Hematopoietic multipotent progenitor cell treated with erythropoietin and hydrocortisone succinate and interleukin-3 and kit ligand, for 4 days (in vitro differentiated cells): ENCODE measurements at regions not wholly inside any gene's neighbourhood (a gene's known extent, or its start where the extent isn't known, plus 50 kb on each side); places are given as distances from the start of the nearest gene placed in this dataset.

Source experiments
- DNase-seq: peaks from one replicate; pipeline ENCODE4 v3.0.0-alpha.2; 2015

- peak; percentile 0 for DNase-seq
These were observed 1048.0 kb upstream of the WWC1 start for GRCh38 chr5:167243463-167243862.

- peak; percentile 1 for DNase-seq
These were observed 1046.9 kb upstream of the WWC1 start for GRCh38 chr5:167244583-167244982.

GRCh38 chr5:167245868-167246267 is 1045.6 kb upstream of the WWC1 start:
- DNase-seq: no peak

DNA sequence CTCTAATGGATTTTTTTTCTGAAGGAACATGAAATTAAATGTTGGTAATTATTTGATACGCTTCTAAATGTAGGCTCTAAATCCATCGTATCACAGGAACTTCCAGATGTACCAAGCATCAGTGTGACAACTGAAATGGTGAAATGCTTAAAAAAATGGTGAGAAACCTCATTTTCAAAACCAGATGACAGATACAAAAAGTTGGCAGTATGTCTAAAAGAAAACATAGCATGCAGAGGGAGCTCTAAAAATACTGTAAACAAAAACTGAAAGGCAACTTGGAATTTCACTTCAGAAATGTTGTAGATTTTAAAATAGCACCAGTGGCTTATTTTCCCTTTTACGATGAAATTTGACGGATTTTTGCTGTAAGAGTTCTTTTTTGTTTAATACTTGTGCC is 1043.6 kb upstream of the WWC1 start:
- no peak for DNase-seq

DNA sequence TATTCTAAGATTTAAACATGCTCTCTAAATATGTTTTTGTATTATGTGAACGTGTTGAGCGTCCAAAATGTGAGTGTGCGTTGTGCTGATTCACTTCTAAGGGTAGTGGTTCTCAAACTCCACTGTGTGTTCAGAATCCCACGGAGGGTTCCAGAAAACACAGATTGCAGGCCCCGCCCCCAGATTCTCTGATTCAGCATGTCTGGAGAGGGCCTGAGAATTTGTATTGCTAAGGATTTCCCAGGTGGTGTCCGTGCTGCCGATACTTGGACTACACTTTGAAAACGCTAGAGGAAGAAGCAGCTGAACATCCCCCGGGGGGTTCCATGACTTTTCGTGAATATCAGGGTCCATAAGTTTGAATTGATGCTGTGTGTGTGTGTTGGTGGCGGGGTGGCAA is 1043.2 kb upstream of the WWC1 start:
- DNase-seq: no peak

DNA sequence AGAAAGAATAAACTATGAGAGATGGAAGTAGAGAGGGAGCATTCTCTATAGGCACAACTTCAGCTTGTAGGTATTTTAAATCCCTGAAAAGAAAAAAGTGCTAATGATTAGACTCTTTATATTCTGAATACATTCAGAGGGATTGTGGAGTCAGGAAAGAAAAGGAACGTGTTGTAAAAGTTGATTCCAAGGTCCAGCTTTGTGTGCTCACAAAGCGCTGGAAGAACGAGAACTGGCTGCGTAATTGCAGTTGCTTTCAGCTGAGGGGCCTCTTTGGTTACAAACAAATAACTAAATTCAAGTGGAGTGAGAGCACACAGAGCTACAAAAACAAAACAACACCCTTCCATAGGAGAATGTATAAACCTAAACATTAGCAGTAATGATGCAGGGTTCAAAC is 1040.4 kb upstream of the WWC1 start:
- DNase-seq: no peak

DNA sequence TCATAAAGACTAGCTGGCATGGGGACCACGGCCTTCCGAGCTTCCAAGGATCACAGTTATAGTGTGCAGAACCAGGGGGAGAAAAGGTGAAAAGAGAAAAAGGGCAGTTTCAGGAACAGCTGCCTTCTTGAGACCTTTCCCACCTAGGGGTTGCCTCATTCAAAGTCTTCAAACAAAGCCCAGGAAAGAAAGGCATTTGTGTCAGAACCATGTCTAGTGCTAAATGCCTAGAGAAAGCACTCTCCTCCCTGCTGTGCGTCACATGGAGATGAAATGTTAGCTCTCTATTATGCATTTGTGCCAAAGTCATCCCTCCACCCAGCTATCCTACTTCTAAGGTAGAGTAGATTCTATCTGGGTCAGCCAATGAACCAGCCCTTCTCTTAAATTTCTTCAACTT is 1037.3 kb upstream of the WWC1 start:
- no peak for DNase-seq

GRCh38 chr5:167255926-167256325 is 1035.5 kb upstream of the WWC1 start:
- DNase-seq: no peak

DNA sequence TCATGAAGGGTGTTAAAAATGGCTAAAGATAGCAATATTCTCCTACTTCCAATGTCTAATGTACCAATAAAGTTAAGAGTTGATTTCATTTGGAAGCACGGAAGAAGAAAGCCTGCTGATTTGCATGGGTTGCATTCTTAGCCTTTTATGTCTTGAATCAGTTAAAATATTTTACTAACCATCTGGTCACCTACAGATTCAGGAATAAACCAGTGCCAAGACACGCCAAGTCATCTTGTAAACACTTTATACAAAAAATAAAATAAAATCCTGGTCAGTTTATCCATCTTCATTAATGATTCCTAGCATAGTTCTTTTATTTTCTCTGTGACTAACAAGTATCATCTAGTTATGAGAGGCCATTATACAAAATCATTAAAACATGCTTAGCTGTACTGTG is 1031.6 kb upstream of the WWC1 start:
- no peak for DNase-seq

DNA sequence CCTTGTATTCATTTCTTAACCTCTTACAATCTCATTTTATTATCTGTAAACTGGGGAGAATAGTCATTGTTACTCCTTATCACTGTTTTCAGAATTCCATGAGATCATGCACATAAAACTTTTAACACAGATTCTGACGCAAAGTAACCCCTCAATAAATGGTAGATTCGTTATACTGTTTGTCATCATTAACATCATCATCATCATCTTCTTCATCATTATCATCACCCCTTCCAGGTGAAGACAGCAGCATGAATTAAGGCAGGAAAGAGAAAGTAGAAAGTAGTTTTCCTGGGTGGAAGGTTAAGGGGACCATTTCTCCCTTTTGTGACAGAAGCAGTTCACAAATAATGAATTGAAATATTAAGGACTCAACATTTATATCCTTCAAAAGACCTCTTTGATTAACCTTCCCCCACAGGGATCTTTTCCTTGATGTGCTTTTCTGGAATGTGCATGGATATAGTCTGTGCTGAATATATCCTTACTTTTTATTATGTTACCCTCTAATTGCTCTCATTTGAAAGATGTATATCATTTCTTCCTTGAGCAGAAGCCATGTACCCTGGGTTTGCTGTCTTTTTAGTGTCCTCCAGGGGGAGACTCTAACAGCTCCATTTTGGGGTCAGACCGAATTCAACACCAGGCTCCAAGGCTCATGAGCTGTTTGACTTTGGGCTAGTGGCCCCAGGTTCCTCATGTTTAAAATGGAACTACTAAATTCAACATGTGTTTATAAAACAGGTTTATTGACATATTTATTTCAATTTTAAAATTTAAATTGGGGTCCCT is 1029.9 kb upstream of the WWC1 start:
- DNase-seq: peak; percentile 27

DNA sequence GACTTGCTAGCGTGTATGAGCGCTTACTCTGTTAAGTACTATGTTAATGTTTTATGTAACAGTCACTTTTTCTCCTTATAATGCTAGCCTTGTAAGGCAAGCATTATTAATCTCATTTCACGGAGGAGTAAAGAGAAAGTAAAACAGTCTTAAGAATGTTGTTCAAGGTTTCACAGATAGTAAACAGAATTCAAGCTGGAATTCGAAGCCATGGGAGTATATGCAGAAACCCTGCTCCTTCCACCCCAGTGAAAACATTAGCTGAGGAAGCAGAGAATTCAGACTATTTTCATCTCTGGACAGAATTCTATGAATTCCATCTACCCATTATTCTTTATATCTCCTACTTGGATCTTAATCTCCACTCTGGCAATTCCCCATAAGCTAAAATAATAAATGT is 1028.3 kb upstream of the WWC1 start:
- DNase-seq: no peak

DNA sequence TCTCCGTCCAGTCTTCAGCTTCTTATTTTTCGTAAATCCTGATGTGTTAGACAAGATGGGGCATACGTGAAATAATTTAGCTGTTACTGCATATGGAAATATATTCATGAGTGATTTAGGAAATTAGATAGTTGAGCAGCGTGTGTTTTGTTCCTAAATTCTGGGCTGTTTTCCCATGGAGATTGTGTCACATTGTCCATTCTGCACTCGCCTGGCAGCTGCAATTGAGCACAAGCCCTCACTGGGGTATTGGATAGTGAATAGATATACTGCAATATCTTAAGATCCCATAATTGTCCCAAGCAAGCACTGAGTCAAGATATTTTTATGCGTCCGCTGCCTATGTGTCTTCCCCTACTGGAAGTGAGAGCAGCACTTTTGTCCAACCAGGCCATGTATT is 1027.1 kb upstream of the WWC1 start:
- DNase-seq: no peak

GRCh38 chr5:167268337-167268736 is 1023.1 kb upstream of the WWC1 start:
- no peak for DNase-seq

DNA sequence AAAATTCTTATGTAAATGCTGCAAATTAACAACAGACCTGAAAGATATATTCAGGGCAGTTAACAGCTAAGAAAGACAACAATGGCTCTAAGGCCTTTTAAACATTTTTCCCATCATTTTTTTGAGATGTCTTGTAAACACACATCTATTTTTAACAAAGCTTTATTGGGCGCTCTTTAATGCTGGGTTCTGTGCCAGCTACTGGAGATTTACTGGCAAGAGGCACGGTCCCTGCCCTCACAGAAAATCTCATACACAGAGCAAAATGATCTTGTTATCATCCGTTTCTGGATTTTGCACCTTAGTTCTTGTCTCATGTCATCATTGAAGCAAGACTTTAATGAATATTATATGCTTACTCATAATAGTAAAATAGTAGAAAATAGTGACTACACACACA is 1022.3 kb upstream of the WWC1 start:
- DNase-seq: no peak

DNA sequence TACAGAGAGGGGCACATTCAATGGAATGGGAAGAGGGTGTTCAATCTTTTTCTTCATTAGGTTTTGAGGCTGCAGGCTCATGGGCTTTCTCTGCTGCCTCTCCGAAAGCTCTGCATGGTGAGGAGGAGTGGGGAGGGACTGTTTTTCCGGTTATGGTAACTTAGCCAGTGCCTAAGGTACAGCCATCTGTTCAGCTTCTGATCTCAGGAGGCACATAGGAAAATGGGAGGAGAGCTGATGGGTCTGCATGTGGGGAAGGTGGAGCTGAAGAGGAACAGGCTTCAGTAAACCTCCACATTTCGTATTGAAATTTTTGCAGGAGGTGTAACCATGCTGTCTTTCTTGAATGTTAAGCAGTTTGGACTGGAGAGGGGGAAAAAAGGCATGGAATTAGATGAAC is 1020.4 kb upstream of the WWC1 start:
- no peak for DNase-seq

DNA sequence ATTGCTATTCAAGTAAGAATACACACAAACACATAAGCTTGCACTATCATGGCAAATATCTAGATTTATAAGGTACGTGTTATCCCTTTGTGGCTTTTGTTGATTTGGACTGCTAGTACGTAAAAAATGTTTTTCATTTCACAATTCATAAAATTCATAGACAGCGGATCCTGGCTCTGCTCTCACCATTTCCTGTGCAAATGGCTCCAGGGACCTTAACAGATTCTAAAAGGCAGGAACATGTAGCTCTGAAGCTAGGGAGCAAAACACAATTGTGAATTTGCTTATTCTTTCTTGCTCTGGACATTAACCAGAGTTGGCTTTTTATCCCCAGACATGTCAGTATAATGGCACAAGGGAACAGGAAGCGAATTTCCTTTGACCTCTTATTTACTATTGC is 1019.9 kb upstream of the WWC1 start:
- DNase-seq: no peak

- DNase-seq: no peak
These were observed 1011.3 kb upstream of the WWC1 start for GRCh38 chr5:167280111-167280510.

DNA sequence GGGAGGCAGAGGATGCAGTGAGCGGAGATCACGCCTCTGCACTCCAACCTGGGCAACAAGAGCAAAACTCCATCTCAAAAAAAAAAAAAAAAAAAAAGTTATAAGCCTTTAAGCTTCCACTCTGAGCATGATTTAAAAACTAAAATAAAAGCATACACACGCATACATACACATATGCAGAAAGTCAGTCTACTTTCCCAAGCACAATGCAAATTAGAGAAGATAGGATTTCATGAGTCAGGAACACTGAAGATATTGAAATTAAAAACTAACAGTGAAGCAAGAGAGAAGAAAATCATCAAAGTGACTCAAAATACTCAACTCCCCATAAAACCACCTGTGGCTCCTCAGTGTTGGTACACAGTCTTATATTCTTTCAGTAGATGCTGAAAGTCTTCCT is 1009.5 kb upstream of the WWC1 start:
- DNase-seq: no peak

- no peak for DNase-seq
These were observed 1007.8 kb upstream of the WWC1 start for GRCh38 chr5:167283691-167284090.

DNA sequence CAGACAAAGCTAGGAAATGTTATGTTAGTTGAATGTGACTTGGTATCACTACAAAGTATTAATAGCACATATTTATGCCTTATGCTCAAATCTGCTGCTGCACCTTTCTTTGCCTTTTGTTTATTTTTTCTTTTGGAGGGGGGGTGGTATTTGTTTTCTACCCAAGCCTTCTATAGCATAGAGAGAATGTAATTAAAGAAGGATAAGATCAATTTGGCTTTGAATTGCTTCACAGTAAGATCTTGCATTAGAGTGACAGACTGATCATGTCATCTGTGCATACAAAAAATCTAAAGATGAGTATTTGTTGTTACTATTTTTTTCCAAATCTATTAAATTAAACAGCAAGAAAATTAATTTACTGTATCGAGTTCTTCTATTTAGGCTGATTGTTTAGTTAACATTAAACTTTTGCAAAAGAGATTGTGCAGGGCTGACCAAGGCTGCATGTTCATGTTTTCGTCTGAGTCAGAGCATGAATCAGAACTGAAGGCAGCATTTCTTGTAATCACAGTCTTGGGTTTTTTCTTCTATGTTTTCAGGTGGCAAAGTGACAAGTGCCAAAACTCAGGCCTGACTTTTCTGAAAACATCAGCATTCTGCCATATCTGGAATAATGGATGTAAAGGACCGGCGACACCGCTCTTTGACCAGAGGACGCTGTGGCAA is 1007.1 kb upstream of the WWC1 start:
- no peak for DNase-seq

GRCh38 chr5:167285591-167285990 is 1005.9 kb upstream of the WWC1 start:
- DNase-seq: no peak

DNA sequence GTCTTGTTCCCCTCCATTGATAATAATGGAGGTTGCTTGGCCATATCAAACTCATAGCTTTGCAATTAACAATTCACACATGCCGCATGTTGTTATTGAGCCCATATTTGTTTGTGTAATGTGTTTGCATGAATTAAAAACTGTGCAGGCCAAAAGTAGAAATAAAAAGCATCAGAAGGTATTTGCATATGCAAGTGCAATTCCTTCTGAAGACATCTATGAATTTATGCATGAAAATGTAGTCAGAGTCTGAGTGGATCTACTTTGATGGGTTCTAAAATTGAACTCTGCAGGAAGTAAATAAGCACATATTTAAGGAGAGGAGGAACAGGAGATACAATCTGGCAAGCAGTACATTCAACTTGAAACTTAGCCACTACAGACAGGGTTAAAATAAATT is 1004.6 kb upstream of the WWC1 start:
- no peak for DNase-seq

DNA sequence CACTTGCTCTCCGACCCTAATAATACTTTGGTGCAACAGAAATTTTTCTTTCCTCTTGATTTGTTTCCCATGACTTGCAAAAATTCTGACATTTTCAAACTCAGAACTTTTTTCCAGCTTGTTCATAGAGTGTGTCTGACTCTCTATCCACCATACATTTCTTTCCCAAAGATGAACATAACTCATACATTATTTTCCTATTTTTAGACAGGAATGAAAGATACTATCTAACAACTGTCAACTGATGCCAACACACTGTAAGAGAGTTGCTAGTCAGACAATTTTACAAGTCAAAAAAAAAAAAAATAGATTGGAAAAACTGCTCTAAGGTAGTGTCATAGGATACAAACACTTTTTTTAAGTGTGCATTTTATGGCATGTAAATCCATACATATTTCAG is 1001.0 kb upstream of the WWC1 start:
- no peak for DNase-seq

GRCh38 chr5:167294882-167295680 is 996.4 kb upstream of the WWC1 start:
- no peak for DNase-seq
